ENCODE measurements at regions not wholly inside any gene's neighbourhood (a gene's known extent, or its start where the extent isn't known, plus 50 kb on each side); places are given as distances from the start of the nearest gene placed in this dataset.
"Not testable (repeated sequence)": the region's sequence is repeated elsewhere in the genome, so short reads cannot be mapped to it uniquely, and the experiment has no call there.

GRCh38 chr9:115466756-115467155 is 348.8 kb upstream of the TNC start:
- no peak for DNase-seq (ENCODE audit: low spot score)

GRCh38 chr9:115469841-115470240 is 351.9 kb upstream of the TNC start:
- DNase-seq (ENCODE audit: low spot score), result no peak

- DNase-seq (ENCODE audit: low spot score), result not testable (repeated sequence)
Observed at GRCh38 chr9:115473032-115473431, 355.1 kb upstream of the TNC start.

DNA sequence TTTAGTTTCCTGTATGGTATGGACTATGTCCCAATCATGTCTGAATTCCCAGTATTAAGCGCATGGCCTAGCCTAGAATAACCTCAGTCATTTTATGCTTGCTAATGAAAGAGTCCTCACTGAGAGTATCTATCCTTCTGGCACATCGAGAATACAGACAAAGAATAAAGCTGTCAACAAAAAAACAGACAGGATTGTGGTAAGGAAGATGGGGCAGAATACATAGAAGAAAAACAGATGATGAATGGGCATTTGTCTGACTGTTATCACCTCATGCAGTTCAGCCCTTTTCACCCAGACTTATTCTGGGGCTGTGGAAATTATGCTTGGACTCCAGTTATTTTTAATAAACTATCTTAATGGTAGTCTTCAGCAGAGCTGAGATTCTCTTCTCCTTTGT is 363.8 kb upstream of the TNC start:
- DNase-seq (ENCODE audit: low spot score), result no peak

- DNase-seq (ENCODE audit: low spot score), result no peak
Observed at GRCh38 chr9:115482747-115483146, 364.8 kb upstream of the TNC start.

DNA sequence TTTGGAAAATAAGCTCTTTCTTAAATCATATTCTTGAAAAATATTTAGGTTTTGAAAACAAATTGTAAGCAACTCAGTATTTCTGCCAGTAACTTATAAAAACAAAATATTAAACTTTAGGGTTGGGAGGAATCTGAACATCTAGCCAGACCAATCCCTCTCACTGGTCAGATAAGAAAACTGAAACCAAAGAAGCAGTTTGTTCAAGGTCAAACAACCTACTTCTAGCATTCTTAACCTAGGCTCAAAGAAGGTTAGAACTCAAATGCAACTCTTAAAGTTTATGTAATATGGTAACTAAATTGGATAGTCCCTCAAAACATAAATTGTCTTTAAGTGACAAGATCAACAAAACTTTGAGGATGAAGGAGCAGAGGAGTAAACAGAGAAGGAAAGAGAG is 374.9 kb upstream of the TNC start:
- no peak for DNase-seq (ENCODE audit: low spot score)

DNA sequence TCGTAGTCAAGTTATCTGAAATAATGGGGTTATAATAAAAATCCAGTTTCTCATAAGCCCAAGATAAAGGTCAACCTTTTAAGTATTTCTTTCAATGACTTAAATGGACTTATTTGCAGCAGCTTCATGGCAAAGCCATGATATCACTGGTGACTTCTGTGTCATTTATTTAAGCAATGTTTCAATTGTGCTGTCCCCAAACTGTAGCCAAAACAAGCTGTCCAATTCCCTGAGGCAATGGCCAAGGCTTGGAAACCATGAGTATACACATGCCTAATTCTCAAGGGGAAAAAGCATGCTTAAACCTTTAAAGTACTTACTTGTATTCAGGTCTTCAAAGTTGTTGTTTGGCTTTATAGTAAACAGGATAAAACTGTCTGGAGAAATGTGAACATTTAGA is 376.4 kb upstream of the TNC start:
- DNase-seq (ENCODE audit: low spot score), result no peak

DNA sequence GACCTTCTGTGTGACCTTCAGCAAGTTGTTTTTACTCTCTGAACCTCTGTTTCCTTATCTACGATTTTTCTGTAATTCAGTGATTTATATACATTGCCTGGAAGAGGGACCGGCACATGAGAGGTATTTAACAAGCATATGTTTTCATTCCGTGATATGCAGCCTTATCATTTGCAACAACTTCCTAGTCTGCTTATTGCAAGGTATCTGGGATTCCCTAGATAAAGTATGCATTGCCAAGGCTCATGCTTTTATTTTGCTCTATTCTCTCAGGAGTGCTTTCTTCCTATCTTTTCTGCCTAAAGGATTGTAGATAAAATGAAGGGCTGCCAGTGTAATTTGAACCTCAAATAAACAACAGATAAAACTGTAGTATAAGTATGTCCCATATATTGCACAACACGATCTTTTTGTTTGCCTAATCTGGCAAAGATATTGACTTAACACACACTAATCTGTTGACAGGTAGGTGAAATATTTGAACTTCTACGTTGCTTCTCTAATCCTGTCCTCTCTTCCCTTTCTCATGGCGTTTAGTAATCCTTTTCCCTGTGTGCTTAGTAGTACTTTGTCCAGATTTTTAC is 377.2 kb upstream of the TNC start:
- no peak for DNase-seq (ENCODE audit: low spot score)

- DNase-seq (ENCODE audit: low spot score), result no peak
Observed at GRCh38 chr9:115495836-115496235, 377.9 kb upstream of the TNC start.

GRCh38 chr9:115498303-115498702 is 380.3 kb upstream of the TNC start:
- DNase-seq (ENCODE audit: low spot score), result no peak

GRCh38 chr9:115507148-115507547 is 389.2 kb upstream of the TNC start:
- no peak for DNase-seq (ENCODE audit: low spot score)

GRCh38 chr9:115513148-115513547 is 395.2 kb upstream of the TNC start:
- no peak for DNase-seq (ENCODE audit: low spot score)

DNA sequence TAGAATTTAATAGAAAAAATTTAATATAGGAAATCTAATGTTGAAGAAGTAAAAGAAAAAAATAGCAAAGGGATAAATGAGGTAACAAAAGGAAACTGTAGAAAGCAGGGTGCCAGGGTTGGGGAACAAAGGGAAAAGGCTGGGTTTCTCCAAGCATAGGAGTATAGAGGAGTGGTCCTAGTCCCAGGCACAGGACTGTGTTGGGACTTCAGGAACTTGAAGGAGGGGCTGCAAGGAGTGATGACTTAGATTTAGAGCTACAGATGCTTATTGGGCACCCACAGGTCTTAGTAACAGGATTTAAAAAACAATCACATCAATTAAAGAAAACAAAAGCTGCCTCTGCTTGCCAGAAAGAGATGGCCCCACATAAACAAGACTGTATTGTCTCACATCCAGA is 396.5 kb upstream of the TNC start:
- DNase-seq (ENCODE audit: low spot score), result no peak

DNA sequence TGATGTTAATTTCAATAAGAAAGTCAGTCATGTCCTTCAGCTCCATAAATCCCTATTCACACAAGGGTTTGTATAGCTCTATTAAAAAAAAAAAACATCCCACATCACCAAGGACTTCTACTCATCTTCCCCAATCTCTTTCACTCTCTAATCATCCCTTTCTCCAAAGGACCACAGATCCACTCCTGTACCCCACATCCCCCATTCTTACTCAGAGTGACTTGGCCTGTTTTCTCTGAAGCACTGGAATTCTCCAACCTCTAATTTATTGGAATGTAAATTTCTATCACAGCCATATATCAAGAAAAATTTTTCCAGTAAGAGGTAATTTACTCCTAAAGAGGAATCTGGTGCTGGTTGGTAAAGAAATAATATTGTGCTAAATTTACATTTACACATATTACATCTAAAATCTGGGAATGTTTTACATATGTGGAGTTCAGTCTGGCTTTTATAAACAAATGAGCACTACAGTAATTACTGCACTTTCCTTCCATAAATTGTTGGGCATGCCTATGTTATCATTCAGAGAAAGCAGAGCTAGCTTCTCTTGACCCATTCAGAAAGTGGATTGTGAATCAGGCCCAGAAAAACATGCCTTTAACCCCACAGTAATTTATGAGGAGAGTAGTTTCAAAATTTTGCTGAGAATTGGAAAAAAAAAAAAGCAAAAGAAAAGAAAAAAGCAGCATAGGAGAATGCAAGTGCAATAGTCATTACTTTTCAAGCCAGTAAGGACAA is 399.5 kb upstream of the TNC start:
- no peak for DNase-seq (ENCODE audit: low spot score)

GRCh38 chr9:115520646-115521045 is 402.7 kb upstream of the TNC start:
- no peak for DNase-seq (ENCODE audit: low spot score)

- no peak for DNase-seq (ENCODE audit: low spot score)
Observed at GRCh38 chr9:115522912-115523311, 405.0 kb upstream of the TNC start.

DNA sequence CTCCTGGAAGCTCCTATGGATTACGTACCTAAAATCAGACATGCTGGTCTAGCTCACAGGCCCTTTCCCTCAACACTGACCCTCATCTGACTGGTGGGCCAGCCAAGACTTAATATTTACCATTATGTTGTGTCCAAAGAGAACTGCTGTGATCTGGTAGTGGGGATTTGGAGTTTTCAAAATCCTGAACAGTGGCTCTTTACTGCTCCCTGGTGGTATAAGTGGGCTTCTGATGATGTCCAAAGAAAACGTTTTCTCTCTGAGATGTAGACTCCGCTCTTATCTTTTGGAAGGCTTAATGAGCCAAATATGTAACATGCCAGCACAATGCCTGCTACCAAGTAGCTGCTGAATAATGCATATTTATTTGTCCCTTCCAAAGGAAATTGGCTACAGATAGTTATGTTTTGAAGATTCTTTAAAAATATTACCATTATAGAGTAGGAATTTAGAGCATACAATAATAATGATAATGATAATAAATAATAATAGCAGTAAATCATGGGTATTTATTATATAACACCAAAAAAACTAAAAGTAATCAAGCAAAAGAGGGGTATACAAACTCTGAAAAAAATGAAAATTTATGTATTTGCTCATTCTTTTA is 406.6 kb upstream of the TNC start:
- DNase-seq (ENCODE audit: low spot score), result peak; percentile 52

- DNase-seq (ENCODE audit: low spot score), result no peak
Observed at GRCh38 chr9:115525111-115526058, 407.4 kb upstream of the TNC start.

- no peak for DNase-seq (ENCODE audit: low spot score)
Observed at GRCh38 chr9:115531410-115532125, 413.6 kb upstream of the TNC start.

DNA sequence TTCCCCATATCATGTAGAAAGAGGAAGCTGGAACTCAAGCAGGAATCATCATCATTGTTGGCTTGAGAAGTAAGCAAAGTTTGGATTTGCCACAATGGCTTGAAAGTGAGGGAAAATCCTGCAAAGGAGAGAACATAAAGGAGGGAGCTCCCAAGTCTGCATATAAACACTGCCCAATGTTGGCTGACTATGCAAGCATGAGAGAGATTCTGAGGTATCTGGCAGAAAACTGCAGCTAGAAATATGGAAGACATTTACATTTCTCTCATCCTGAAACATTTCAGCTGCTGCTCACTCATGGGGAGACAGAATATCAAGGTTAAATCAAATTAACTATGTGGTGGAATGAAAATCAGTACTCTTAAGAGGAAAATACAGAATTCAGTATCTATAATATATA is 415.6 kb upstream of the TNC start:
- no peak for DNase-seq (ENCODE audit: low spot score)

DNA sequence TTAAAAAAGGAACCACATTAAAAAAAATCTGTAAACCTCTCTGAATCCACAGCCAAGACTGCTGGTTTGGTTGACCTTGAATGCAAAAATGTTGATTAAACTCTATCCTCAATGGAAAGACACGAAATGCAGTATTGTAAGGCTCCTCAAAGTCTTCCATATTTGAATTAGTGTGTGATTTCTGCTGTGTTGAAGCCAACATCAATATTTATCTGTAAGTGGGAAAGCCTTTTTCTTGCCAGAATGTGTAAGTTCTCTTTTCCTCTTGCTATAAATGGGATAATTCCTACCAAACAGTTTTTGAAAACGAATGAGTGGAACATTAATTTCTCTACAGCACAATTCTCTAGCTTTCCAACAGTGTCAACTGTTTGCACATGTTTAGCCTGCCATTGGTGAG is 422.1 kb upstream of the TNC start:
- DNase-seq (ENCODE audit: low spot score), result no peak

DNA sequence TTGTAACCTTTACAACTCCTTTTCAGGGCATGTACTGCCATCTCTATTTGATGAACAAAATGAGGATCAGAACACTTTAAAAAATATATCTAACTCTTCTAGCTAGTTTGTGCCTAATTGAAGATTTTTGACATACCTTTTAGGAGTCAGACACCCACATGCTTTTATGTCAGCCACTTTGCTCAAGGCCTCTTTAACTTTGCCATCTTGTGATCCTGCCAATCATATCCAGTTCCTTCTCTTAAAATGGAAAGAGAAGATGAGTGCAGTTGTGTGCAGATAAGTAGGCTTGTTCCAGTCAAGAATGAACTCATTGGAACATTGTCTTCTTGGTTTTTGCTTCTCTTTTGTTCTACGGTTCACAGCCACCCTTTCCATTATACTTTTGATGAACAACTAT is 425.6 kb upstream of the TNC start:
- DNase-seq (ENCODE audit: low spot score), result no peak

Measured in ecto neural progenitor cell (in vitro differentiated cells).